Activated T-cell treated with anti-CD3 and anti-CD28 coated beads, Interleukin-2, amount 50 U/mL, for 1 hour (primary cell): ENCODE measurements at regions not wholly inside any gene's neighbourhood (a gene's known extent, or its start where the extent isn't known, plus 50 kb on each side); places are given as distances from the start of the nearest gene placed in this dataset.

Source experiments
- DNase-seq: peaks from one replicate; pipeline ENCODE4 v3.0.0-alpha.2; 2020

GRCh38 chr5:167893271-167893670 is 398.2 kb upstream of the WWC1 start:
- DNase-seq = no peak

- DNase-seq = no peak
These were observed 396.6 kb upstream of the WWC1 start for GRCh38 chr5:167894631-167895472.

DNA sequence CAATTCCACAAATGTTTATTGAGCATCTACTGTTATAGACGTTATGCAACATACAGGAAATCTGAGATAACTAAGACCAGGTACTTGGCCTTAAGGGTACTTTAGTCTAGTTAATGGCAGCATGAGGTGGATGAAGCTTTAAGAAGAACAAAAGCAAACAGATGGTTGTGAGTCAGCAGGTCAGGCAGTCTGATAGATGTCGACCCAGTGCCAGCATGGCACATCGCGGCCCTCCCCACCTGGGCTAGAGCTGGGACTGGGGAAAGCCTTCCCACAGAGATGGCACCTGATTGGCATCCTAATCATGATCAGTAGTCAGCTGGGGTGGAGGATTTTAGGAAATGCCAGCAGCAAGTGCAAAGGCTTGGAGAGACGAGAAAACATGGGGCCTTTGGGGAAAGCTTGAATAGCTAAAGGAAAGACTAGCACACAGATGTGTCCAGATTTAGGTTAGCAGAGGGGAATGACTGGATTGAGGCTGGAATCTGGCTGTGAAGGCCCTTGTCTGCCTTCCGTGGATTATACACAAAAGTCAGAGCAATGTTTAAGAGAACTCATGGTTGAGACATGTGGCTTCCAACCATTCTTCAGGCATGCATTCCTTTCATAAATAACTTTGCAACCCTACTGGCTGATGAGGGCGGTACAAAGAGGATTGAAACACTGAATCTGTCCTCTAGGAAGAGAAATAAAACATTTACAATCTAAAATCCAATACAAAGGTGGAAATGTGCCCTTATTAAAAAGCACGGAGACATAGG is 395.4 kb upstream of the WWC1 start:
- no peak for DNase-seq

DNA sequence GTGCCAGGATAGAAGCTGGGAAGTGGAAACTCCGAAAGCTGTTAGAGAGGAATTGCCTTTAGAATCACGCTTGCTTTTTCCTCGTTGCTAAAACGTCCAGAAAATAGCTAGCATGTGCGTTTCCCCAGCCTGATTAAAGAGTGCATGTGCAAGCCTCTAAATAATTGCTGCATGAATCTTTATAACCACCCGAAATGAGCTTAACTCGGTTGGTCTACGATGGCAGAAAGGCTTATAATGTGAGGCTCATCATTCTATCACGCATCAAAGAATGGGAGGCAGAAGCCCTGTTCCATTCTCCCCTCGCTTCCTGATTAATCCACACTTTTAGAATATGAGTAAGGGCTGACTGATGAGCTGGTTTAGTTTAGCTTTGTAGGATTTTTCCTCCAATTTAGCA is 394.6 kb upstream of the WWC1 start:
- no peak for DNase-seq

DNA sequence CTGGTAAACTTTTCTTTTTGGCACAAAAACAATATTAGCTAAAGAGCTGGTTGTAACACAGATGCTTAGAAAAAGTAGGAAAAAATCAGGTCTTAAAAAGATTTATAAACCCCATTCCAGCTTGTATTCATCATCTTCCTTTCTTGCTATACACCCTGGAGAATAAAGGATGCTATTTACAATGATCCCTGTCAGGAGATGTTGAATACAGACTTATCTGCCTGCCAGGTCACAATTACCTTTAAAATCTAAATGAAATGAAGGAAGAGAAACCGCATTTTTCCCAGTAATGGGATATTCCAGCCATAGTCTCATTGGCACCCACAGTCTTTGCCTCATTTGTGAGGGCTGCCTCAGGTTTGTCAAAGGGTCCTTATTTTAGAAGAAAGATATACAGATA is 394.1 kb upstream of the WWC1 start:
- DNase-seq = no peak

DNA sequence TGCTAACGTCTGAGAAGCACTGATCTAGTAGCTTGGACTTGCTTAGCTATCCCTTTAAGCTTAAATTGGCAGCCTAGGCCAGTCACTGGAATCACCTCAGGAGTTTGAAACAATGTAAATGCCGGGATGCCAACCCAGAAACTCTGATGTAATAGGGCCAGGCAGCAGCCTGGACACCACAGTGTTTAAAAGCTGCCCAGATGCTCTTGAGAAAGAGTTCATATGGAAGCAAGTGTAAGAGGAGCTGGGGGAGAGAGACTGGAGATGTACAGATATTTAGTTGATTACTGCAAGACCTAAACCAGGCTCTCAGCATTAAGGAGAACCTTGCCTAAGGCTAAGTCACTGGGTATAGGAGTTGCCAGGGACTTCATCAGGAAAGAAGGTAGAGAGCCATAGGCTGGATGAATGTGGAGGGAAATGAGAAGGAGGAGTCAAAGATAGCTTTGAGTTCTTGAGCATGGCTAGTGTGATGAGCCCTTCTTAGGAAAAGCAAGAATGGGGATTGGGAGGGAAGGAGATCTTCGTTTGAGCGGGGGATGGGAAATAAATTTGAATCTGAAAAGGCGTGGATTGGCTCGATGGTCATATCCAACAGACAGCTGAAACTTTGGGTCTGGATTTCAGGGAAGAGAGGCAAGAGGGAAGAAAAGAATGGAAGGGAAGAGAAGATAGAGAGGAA is 392.9 kb upstream of the WWC1 start:
- no peak for DNase-seq

DNA sequence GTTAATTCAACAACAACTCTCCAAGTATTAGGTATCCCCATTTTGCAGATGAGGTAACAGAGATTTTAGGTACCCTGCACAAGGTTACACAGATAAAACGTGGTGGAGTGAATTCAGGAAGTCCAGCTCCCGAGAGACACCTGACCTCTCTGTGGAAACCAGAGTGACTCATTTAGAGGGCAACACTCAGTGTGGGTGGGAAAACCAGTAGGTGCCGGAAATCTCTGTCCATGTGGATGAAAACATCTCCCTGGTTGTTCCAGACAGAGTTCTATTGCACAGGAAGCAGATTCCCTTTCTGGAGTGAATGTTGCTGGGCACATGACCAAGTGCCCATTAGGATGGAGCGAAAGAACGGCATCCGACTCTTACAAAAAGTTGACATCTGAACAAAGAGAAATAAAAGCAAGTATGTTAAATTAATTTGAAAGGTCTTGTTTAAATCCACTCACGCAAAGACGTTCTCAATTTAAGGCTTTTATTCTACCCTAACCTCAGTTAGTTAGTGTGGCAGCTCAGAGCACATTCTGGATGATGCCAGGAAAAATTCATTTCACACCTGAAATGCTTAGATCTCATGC is 391.9 kb upstream of the WWC1 start:
- no peak for DNase-seq

- DNase-seq = no peak
These were observed 391.0 kb upstream of the WWC1 start for GRCh38 chr5:167900340-167900935.

GRCh38 chr5:167902298-167902697 is 389.1 kb upstream of the WWC1 start:
- DNase-seq = no peak

DNA sequence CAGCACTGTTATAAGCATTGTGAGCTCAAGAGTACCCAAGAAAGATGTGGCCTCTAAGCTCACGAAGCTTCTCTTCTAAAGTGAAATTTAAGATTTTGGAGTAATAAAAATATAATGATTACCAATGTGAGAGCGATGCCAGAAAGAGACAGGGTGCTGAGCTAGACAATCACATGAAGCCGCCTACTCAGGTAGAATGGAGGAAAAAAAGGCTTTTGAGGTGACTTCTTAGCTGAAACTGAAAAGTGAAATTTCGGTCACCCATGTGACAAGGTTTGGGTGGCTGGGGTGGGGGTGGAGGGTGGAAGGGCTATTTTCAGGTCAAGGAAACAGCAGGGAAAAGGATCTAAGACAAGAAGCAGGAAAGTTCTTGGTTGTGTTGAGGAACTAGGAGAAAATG is 388.2 kb upstream of the WWC1 start:
- no peak for DNase-seq

GRCh38 chr5:167903659-167904058 is 387.8 kb upstream of the WWC1 start:
- DNase-seq = no peak

DNA sequence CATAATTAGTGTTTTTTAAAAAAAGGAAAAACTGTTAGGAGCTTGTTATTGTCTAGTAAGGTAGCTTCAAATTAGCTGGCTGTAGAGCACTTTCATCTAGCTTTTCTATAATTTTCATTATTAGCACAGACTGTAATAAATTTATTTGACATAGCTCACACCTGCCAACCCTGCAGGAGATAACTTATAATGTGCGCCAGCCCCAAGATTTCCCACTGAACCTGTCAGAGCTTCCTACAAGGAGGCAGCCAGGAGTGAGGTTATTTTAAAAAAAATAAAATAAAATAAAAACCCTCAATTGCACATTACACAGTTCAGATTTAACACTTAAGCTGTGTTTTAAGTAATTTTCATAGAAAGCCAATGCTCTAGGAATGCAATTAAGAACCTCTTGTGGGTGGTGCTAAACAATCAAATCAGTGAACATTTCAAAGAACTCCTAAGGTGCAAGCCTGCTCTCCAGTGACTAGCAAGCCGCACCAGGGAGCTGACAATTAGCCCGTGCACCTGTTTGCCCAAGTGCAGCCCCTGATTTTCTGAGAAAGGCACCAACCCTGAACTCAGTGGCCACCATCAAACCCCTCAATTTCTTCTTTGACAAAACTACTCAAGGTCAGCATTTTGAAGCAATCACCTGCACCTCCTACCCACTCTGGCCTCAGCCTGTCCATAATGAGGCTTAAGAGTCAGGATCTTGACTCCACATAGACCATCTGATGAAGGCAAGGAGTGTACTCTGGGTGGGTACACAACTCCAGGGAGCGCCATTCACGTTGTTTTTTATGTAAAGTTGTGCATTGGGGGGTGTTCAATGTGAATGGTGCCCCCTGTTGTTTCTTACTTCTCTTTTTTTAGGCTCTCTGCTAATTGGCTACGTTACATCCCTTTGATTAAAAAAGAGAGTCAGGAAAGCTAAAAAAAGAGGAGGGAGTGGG is 385.3 kb upstream of the WWC1 start:
- no peak for DNase-seq

GRCh38 chr5:167908606-167909005 is 382.8 kb upstream of the WWC1 start:
- no peak for DNase-seq

GRCh38 chr5:167912941-167913665 is 378.3 kb upstream of the WWC1 start:
- no peak for DNase-seq

DNA sequence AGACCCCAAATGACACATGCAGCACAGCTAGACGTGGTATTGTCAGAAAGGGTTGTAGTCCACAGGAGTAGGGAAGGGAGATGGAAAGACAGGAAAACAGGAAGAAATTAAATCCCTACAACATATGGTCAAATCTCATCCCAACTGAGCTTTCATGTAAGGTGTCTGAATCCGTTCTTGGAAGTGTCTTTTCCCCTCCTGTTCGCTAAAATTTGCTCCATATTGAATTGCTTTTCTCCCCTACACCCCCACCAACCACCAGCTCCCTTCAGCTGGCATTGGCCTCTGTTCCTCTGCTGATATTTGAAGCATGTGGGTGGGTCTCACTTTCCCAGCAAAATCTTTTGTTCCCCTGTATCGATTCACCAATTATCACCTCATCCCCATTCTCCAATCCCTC is 376.2 kb upstream of the WWC1 start:
- no peak for DNase-seq

DNA sequence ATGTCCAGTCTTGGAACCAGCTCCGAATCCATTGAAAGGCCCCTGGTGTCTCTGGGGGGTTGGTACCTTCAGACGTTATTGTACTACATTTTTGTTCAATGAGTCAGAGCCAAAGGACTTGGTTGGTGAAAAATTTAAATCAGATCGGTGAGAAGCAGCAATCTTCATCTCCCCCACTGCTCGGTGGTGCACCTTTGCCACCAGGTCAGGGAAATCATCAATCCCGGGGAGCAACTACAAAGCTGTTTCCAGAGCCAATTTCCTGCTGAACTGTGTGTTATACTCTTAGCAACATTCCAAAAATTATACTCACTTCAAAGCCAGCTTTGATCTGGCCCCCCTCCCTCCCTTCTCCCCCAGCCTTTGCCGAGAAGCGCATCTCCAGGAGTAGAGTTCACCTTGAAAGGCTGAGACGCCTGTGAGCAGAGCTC is 375.2 kb upstream of the WWC1 start:
- no peak for DNase-seq

DNA sequence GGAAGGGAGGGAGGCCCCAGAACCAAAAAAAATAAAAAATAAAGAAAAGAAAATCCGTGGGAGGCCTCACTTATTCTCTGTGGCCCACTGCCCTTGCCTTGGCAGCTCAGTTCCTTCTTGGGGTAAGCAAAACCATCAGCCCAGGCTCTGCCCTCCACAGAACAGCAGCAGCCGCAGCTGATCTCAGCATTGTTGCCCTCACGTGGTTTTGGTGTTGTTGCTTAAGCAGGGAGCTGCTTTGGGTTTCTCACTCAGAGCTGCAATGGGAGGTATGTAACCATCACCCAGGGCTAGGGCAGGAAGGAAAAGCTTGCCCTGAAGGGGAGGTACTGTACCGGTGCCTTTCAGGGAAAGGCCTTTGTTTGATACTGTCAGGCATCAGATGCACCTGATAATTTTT is 374.7 kb upstream of the WWC1 start:
- no peak for DNase-seq

DNA sequence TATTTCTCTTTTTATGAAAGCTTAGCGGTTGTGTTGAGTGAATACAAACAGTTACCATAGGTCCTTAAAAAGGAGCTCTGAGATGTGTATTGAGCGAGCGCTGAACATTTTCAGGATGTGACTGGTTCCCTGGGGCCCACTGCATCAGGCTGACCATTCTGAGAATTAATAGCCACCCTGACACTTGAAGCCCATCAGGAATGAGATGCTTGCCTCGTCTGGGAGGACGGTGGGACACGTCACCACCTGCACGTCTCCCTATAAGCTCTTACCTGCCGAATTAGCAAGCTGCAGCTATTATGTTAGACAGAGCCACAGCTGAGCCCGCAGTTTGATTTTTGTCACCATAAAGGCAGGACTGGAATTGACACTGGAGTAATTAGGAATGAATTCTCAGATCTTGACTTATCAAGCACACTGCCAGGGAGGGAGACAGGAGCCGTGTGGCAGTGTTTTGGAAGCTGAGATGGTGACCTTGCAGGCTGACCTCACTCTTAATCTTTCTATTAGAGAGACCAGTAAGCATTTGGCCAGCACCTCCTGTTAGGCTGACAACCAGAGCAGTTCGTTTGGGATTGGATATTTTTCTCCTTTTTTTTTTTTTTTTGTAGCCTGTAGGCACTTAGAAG is 373.1 kb upstream of the WWC1 start:
- no peak for DNase-seq

DNA sequence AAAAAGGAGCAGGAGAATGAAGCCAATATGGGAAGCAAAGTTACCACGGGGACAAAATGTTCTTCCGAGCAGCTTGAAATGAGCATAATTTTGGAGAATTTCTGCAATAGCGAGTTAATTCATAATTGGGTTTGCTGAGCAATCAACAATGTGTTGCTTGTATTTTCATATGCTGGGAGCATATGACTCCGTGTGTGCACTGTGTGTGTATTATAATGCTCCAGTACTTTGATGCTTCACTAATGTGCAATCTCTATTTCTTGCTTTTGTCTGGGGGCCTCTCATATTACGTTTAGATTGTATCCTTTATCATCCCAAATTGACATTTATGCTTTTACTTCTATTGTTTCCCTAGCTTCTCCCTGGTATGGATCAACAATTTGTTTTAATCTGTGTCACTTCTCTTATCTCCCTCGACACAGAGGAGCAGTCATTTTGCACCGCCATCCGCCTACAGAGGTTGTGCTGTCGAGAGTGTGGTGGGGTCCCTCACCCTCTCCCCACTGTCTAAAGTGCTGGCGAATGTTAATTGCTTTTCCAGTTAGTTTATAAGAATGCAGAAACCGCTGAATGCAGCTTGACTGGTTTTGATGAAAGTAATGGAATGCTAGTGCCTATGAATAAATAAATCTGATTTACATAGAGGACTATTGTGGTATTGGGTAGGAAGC is 372.5 kb upstream of the WWC1 start:
- no peak for DNase-seq

- DNase-seq = no peak
These were observed 370.9 kb upstream of the WWC1 start for GRCh38 chr5:167920589-167920988.
